Retinal pigment epithelial cell (primary cell): ENCODE measurements at regions not wholly inside any gene's neighbourhood (a gene's known extent, or its start where the extent isn't known, plus 50 kb on each side); places are given as distances from the start of the nearest gene placed in this dataset.

Source experiments
- DNase-seq: peaks from one replicate; pipeline ENCODE4 v3.0.0-alpha.2; 2010; ENCODE audit warnings: low read depth
- H3K4me3 ChIP-seq: 2 replicates; pipeline ENCODE4 v1.5.1; 2011; ENCODE audit warnings: mild to moderate bottlenecking, low read length, control low read depth, moderate library complexity
- TF ChIP-seq, protein P1 (sequence below): conservative IDR thresholded peaks from 2 replicates; pipeline ENCODE4 v1.5.1; 2011; ENCODE audit warnings: low read depth, low read length, control low read depth, inconsistent platforms

GRCh38 chr2:207330912-207331311 is 165.2 kb upstream of the KLF7 start:
- TF ChIP-seq, protein P1, sequence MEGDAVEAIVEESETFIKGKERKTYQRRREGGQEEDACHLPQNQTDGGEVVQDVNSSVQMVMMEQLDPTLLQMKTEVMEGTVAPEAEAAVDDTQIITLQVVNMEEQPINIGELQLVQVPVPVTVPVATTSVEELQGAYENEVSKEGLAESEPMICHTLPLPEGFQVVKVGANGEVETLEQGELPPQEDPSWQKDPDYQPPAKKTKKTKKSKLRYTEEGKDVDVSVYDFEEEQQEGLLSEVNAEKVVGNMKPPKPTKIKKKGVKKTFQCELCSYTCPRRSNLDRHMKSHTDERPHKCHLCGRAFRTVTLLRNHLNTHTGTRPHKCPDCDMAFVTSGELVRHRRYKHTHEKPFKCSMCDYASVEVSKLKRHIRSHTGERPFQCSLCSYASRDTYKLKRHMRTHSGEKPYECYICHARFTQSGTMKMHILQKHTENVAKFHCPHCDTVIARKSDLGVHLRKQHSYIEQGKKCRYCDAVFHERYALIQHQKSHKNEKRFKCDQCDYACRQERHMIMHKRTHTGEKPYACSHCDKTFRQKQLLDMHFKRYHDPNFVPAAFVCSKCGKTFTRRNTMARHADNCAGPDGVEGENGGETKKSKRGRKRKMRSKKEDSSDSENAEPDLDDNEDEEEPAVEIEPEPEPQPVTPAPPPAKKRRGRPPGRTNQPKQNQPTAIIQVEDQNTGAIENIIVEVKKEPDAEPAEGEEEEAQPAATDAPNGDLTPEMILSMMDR: no peak
- DNase-seq: peak; percentile 77
- no peak overlapping the region for H3K4me3 ChIP-seq

- TF ChIP-seq, protein P1: no peak
- no peak for DNase-seq
- no peak overlapping the region for H3K4me3 ChIP-seq
Measured at GRCh38 chr2:207331674-207332073, 165.9 kb upstream of the KLF7 start.

DNA sequence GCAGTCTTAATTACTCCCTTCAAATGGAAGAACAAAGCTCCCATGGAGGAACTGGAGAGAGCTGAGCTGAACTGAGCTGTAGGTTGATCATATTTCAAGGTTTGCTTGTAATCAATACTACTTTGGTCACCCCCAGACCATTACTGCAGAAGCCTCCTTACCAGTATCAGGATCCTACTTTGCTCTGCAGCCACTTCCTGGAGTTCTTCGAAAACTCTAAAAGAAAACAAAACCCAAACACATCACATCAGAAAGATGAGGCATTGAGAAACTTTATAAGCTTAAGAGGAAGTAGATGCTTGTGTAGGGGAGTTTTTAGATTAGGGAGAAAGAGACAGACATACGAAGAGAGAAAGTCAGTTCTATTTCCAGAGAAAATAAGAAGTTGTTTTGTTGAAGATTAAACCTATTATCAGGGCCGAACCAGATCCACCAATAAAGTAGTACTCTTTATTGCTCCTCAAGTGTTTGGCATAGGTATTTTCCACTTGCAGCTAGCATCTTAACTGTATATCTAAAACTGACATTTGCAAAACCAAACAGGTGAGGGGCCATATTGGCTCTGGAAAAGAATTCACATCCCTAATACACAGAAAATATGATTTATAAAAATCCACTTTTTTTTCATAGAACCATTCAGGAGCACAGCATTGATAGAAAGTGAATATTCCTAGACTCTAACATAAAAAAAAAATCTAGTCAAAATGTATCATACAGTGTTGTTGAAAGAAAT is 166.9 kb upstream of the KLF7 start:
- H3K4me3 ChIP-seq: no peak overlapping the region
- TF ChIP-seq, protein P1: no peak
- DNase-seq: no peak

- H3K4me3 ChIP-seq: no peak overlapping the region
- TF ChIP-seq, protein P1: no peak
- no peak for DNase-seq
Measured at GRCh38 chr2:207333599-207334300, 168.0 kb upstream of the KLF7 start.

DNA sequence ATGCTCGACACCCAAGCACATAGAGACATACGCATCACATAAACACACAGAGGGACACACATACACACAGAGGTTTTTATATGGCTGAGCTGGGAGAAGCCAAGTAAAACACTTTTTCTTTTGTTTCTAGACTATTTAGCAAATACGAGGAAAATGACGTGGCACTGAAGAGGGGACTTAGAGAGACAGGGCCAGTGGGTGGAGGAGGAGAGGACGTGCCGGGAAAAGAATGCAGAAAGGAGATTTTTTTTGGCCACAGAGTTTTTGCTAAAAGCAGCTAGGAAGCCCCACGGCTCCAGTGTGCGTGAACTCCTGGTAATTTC is 168.5 kb upstream of the KLF7 start:
- DNase-seq: no peak
- H3K4me3 ChIP-seq: peak overlapping the region; percentile 22
- TF ChIP-seq, protein P1: no peak

GRCh38 chr2:207334624-207335371 is 169.1 kb upstream of the KLF7 start:
- TF ChIP-seq, protein P1: no peak
- peak; percentile 86 for DNase-seq
- peak overlapping the region; percentile 22 for H3K4me3 ChIP-seq
